NCI-H446 treated with DMSO at 0.1 percent for 48 hours (cell line): ENCODE measurements at regions not wholly inside any gene's neighbourhood (a gene's known extent, or its start where the extent isn't known, plus 50 kb on each side); places are given as distances from the start of the nearest gene placed in this dataset.
"Not testable (repeated sequence)": the region's sequence is repeated elsewhere in the genome, so short reads cannot be mapped to it uniquely, and the experiment has no call there.

Experiments used
- DNase-seq: peaks from one replicate; lab custom pipeline; 2025; lab: John Stamatoyannopoulos, UW

- DNase-seq, result no peak
Measured at GRCh38 chr1:106406114-106406513, 650.4 kb upstream of the PRMT6 start.

GRCh38 chr1:106412321-106412720 lies 644.2 kb upstream of the PRMT6 start:
- DNase-seq, result not testable (repeated sequence)

GRCh38 chr1:106435269-106435668 lies 621.2 kb upstream of the PRMT6 start:
- DNase-seq, result no peak

- no peak for DNase-seq
Measured at GRCh38 chr1:106439475-106439874, 617.0 kb upstream of the PRMT6 start.

GRCh38 chr1:106447466-106447865 lies 609.0 kb upstream of the PRMT6 start:
- DNase-seq, result no peak

GRCh38 chr1:106456832-106457231 lies 599.6 kb upstream of the PRMT6 start:
- no peak for DNase-seq

- DNase-seq, result no peak
Measured at GRCh38 chr1:106457368-106457767, 599.1 kb upstream of the PRMT6 start.

GRCh38 chr1:106458866-106459265 lies 597.6 kb upstream of the PRMT6 start:
- DNase-seq, result no peak

GRCh38 chr1:106459418-106459817 lies 597.1 kb upstream of the PRMT6 start:
- no peak for DNase-seq

- DNase-seq, result peak; percentile 24
Measured at GRCh38 chr1:106465666-106466065, 590.8 kb upstream of the PRMT6 start.

GRCh38 chr1:106480629-106481028 lies 575.8 kb upstream of the PRMT6 start:
- no peak for DNase-seq

GRCh38 chr1:106492880-106493279 lies 563.6 kb upstream of the PRMT6 start:
- no peak for DNase-seq

GRCh38 chr1:106494646-106495045 lies 561.8 kb upstream of the PRMT6 start:
- no peak for DNase-seq

GRCh38 chr1:106498238-106498637 lies 558.2 kb upstream of the PRMT6 start:
- no peak for DNase-seq

GRCh38 chr1:106502659-106503058 lies 553.8 kb upstream of the PRMT6 start:
- no peak for DNase-seq

GRCh38 chr1:106515375-106515774 lies 541.1 kb upstream of the PRMT6 start:
- DNase-seq, result no peak

- DNase-seq, result no peak
Measured at GRCh38 chr1:106517224-106517623, 539.2 kb upstream of the PRMT6 start.

GRCh38 chr1:106523497-106523896 lies 533.0 kb upstream of the PRMT6 start:
- DNase-seq, result no peak

GRCh38 chr1:106524631-106525030 lies 531.8 kb upstream of the PRMT6 start:
- DNase-seq, result no peak

- DNase-seq, result peak; percentile 21
Measured at GRCh38 chr1:106526650-106527049, 529.8 kb upstream of the PRMT6 start.

GRCh38 chr1:106534612-106535011 lies 521.9 kb upstream of the PRMT6 start:
- DNase-seq, result no peak

- DNase-seq, result no peak
Measured at GRCh38 chr1:106536741-106537140, 519.7 kb upstream of the PRMT6 start.

GRCh38 chr1:106548726-106549125 lies 507.7 kb upstream of the PRMT6 start:
- no peak for DNase-seq

GRCh38 chr1:106554294-106554693 lies 502.2 kb upstream of the PRMT6 start:
- no peak for DNase-seq

GRCh38 chr1:106555571-106555970 lies 500.9 kb upstream of the PRMT6 start:
- no peak for DNase-seq
